GM18861 (cell line): ENCODE measurements at regions not wholly inside any gene's neighbourhood (a gene's known extent, or its start where the extent isn't known, plus 50 kb on each side); places are given as distances from the start of the nearest gene placed in this dataset.
"Not testable (repeated sequence)": the region's sequence is repeated elsewhere in the genome, so short reads cannot be mapped to it uniquely, and the experiment has no call there.

Experiments
- ATAC-seq: cut with Tn5 transposase; IDR thresholded peaks from one replicate; pipeline ENCODE4 v1.9.1; 2021; ENCODE audit not compliant: unreplicated experiment

DNA sequence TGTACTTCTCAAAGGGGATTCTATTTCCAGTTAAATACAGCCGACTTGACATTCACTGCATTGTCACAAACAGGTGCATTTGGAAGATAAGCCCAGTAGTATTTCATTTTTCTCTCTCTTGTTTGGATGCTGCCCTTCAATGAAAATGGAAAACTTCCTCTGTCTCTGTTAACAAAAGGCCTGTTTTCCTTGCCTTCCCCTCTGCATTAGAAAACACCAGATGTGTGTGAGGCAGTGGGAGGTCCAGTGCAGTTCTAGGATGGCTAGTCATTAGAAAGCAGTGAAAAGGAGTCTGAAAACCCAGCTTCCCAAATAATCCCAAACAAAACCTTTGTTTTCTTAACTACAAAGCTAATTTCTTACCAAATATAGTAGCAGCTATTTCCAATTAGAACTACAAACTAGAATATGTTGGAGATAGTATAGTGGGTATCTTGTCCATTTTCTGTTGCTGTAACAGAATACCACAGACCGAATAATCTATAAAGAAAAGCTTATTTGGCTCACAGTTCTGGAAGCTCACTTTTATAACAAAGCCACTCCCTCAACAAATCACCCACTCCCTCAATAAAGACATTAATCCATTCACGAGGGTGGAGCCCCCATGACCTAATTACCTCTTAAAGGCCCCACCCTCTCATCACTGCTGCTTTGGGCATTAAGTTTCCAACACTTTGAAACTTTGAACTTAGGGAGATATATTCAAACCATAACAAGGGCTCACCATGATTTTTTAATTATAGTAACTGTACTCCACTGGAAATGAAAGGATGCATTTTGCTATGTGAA is 452.1 kb upstream of the RPS6KA3 start:
- ATAC-seq, result no peak

DNA sequence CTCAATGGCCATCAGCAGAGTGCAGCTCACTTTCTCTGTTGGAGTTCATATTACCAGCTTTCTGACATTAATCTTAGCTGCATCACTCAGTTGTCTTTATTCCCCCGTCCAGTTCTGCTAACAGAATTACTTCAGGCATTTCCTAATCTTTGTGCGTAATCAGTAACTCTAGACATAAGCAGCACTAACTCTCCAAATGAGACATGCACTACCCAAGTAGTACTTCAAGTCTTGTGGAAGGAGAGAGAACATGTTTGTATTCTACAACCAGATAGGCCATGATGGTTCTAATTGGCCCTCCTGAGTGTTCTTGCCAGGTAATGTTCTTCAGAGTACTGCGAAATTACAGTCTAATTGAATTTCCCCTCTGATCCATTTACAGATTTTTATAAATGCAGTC is 448.5 kb upstream of the RPS6KA3 start:
- no peak for ATAC-seq

DNA sequence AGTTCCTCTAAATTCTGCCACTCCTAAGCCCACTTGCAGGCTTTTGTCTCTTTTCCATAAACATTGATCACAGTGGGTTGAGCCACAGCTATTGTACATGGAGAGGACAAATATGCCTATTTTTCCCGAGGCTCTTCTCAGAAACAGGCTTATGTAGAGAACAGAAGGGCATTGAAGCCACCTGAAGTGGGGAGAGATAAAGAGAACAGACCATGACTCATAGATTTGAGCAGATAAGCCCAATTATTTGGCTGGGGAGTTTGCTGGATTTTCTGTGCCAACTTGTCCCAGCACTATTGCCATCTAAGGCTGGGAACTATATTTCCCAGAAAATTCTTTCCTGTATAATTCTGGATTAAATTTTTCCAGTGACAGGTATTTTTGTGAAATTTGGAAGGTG is 446.1 kb upstream of the RPS6KA3 start:
- ATAC-seq, result no peak

DNA sequence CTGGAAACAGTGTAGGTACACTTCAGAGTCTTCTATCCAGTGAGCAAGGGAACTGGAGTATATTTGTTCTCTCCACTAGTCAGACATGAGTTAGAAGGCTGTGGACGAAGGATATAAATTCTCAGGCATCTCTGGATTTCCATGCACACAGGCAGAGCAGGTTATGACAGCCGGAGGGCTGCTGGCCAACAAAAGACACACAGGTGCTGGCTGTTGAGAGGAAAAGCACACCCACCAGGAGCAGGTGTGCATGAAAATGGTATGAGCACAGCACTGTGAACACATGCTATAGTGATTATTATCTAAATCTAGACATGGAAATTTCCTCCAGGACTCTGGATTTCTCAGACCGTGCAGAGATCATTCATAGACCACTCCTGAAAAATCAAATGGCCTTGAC is 444.7 kb upstream of the RPS6KA3 start:
- ATAC-seq, result no peak

DNA sequence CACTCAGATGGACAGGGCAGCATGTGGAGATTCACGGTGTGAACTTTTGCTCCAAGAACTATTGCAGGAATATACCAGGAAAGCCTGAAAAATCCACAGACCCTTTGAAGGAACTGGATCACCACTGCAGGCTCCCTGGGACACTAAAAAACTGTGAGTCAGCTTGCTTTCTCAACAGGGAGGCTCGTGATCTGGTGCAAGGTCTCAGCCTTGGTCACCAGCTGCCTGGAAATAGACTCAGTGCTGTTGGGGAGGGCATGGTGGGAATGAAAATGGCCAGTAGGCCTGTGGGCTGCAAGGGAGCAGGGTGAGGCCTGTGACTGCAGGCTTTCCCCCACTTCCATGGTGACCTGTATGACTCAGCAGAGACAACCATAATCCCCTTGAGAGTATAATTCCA is 426.4 kb upstream of the RPS6KA3 start:
- no peak for ATAC-seq

DNA sequence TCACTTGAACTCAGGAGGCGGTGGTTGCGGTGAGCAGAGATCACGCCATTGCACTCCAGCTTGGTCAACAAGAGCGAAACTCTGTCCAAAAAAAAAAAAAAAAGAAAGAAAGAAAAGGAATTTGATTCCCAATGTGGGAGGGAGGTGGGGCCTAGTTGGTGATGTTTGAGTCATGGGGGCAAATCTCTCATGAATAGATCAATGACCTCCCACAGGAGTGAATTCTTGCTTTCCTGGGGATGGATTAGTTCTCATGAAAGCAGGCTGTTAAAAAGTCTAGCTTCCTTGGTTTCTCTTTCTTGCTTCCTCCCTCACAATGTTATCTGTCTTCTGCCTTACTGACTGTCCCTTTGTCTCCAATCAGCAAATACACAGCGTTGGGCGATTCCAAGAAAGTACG is 419.5 kb upstream of the RPS6KA3 start:
- no peak for ATAC-seq

DNA sequence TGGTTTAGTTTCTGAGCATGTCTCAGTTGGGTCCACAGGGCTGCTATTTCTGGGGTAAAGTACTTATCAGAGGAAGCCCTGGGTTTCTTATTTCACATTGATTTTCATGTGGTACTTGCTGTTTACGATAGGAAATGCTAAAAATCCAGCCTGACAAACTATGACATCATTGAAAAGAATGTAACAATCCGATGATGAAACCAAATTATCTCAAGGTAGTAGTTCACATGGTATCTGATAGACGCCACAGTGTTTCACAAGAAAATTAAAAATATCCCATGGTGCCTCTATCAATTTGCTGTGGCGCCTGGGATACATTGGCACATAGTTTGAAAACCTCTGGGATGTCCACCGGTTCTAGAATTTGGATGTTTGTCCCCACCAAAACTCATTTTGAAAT is 418.9 kb upstream of the RPS6KA3 start:
- no peak for ATAC-seq

DNA sequence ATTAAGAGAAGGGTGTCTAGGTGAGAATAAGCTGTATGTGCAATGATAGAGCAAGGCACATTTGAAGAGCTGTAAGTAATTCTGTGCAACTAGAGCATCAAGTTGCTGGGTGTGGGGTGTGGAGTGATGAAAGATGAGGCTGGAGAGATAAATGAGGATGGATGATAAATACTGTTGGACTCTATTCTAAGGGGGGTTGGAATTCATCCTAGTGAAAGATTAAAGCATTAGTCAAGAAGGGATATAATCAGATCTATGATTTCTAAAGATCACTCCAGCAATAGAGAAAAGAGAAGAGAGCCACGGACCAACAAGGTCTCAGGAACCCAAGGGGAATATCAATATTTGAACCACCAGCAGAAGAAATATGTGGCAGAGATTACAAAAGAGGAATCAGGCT is 415.0 kb upstream of the RPS6KA3 start:
- ATAC-seq, result no peak

DNA sequence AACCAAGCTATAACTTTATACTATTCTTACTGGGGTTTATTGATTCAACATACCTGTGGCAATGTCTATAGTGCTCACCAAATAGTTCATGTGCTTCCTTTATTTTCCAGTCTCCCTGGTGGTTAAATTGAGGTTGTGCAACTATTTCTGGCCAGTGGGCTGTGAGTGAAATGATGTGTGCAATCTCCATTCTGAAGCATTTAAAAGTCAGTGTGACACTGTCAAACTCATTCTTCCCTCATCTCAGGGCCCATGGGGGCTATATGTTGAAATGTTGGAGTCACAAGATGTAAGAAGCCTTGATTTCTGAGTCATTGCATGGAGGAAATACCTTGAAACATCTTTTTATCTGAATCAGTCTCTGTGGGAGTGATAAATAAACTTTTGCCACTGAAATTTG is 414.3 kb upstream of the RPS6KA3 start:
- no peak for ATAC-seq

DNA sequence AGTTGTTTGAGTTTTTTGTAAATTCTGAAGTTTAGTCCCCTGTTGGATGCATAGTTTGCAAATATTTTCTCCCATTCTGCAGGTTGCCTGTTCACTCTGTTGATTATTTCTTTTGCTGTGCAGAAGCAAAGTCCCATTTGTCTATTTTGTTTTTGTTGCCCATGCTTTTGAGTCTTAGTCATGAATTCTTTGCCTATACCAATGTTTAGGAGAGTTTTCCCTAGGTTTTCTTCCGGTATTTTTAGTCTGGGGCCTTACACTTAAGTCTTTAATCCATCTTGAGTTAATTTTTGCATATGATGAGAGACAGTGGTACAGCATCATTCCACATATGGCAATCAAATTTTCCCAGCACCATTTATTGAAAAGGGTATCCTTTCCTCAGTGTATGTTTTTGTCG is 405.8 kb upstream of the RPS6KA3 start:
- ATAC-seq, result no peak

DNA sequence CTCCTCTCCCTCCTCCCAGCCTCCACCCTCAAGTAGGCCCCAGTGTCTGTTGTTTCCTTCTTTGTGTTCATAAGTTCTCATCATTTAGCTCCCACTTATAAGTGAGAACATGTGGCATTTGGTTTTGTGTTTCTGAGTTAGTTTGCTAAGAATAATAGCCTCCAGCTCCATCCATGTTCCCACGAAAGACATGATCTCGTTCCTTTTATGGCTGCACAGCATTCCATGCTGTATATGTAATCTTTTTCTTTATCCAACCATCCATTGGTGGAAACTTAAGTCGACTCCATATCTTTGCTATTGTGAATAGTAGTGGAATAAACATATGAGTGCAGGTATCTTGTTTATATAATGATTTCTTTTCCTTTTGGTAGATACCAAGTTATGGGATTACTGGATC is 405.0 kb upstream of the RPS6KA3 start:
- ATAC-seq, result not testable (repeated sequence)

DNA sequence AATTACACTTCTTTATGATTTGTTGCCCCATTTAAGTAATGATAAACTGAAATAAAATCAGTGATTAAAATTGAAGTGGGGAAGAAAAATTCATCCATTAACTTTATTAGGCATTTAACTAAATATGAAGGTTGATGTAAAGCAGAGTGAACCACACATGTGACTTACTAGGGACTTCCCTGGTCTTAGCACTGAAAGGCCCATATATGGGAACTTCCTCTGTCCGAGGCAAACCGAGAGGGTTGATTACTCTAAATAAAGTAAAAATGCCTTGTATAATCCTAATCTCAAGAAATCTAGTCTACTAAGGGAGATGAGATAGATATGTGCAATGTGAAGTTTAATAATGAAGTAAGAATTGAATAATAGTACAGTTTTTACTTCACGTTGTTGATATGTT is 403.9 kb upstream of the RPS6KA3 start:
- ATAC-seq, result no peak

DNA sequence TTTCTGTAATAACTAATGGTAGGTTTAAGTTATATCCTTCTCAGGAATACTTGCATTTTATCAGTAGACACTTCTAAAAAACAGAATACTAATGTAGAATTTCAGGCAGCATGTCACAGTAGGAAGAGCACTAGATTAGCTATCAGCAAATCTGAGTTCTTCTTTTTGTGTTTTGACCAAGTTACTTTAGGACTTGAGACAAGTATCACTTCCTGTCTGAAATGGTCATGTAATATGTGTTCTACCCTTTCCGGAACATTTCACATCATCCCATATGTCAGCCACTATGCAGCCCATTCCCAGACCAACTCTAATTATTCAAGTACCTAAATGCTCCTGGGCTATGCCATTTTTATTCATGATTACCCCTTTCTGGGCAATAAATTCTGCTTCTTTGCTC is 401.8 kb upstream of the RPS6KA3 start:
- ATAC-seq, result no peak

DNA sequence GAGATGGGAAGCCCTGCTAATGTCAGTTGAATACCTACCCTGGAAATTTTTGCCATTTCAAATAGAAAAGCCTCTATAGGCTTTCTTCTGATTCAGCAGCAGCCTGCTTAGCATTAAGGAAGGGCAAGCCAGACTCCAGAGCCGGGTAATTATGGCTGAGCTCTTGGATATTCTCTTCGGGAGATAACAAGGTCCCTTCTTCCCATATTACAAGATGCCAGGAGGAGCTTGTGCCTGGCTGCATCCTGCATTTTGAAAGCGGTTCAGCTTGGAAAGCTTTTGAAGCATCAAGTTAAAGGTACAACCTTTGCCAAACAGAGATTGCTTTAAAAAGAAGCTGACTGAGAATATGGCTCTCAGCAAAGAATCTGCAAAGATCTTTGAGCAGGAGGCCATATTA is 399.6 kb upstream of the RPS6KA3 start:
- ATAC-seq, result no peak

DNA sequence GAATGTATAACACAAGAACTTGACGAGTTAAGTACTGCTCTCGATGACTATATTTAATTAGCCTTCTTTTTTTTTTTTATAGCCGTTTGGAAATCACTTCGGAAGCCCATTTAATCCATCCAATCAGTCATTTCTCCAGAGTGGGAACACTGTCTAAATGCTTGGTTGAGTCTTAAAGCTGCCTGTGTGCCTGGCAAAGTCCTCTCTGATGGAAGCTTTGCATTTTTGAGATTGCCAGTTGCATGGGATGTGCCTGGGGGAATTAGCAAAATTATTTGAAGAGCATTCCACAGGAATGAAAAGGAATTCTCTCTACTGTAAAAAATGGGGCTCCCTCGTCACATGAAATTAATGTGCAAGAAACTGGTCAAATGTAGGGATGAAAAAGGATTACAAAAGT is 398.8 kb upstream of the RPS6KA3 start:
- no peak for ATAC-seq

DNA sequence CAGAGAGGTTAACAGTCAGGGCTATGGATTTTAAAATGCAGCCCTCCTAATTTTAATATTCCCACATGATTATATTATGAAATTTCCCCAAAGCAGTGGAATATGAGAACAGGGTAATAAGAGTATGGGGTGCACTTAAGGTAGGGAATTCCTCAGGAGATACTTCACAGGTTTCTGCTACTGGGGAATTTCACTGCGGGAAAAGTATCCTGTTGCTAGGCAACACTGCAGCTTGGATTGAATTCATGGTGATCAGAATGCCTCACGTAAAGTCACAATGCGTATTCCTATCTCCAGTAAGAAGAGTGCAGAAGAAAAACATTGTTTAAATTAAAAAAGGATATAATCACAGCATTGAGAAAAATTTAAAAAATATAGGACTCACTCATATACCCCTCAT is 398.1 kb upstream of the RPS6KA3 start:
- no peak for ATAC-seq

DNA sequence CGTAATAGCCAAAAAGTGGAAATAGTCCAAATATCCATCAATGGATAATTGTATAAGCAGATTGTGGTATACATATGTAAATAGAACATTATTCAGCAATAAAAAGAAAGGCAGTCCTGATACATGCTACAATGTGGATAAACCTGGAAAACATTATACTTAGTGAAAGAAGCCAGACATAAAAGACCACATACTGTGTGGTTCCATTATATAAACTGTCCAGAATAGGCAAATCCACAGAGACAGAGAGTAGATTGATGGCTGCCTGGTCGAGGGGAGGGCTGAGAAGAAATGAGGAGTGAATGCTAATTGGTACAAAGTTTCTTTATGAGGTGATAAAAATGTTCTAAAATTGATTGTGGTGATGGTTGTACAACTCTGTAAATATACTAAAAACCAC is 397.4 kb upstream of the RPS6KA3 start:
- ATAC-seq, result no peak

DNA sequence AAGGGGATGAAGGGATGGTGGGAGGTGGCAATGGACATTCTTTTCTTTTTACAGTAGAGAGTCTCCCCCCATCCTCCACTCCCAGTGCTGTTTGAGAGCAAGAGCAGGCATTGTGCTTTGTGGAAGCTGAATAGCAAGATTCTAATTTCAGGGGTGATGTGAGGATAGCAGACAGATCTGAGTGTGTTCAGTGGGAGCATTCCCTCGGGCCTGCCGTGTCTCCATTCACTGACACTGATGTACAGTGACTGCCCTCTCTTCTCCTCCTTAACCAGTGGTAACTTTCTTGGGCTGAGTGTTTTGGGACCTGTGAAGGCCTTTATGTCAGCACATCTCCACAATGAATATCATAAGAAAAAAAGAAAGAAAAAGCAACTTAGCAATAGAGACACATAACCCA is 396.6 kb upstream of the RPS6KA3 start:
- ATAC-seq, result no peak

DNA sequence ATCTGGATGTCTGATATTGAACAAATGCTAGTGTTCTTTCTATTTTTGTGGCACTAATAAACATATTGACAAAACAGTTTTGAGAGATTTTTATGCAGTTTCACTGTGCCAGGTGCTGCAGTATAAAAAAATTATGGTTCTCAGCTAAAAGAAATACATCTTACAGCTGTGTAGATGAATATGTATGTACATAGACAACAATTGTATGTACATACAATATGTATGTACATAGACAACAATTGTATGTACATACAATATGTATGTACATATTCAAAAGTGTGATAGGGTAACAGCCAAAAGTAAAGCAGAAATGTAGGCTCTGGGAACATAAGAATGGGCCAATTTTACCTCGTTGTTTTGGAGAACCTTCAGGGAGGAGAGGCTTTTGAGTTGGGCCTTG is 390.0 kb upstream of the RPS6KA3 start:
- ATAC-seq, result no peak

DNA sequence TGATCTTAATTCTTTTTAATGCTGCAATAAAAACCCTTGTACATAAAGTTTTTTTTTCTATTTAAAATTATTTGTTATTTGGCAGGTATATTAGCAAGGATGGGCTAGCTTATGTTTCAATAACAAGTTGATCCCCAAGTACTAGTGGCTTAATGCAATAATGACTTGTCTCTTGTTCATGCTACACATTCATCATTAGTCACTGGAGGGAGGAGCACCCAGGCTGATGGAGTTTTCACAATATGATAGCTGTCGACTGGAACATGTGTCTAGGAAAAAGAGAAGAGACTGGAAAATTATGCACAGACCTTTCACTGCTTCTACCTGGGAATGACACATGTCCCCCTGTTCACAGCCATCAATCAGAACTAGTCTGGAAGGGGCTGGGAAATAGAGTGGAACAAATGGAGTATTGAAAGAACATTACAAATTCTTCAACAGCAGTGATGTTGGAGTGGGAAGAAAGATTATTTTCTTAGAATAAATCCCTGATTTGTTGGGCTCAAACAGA is 387.9 kb upstream of the RPS6KA3 start:
- ATAC-seq, result no peak

DNA sequence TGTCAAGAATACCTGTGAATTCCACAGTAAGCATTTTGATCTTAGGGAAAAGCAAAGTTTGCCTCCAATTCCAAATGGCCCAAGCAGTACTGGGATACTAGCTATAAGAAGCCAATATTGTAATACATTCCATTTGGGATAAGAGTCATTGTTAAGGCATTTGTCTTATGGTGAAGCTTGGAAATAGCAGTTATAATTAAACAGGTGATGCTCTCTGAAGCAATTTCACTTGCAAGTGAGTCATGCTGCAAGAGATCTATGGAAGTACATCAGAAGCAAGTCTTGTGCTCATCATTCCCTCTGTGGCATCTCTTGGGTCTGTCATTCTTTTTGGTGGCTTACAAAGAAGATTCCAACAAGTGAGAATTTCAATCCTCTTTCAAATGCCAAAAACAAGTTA is 386.4 kb upstream of the RPS6KA3 start:
- no peak for ATAC-seq

DNA sequence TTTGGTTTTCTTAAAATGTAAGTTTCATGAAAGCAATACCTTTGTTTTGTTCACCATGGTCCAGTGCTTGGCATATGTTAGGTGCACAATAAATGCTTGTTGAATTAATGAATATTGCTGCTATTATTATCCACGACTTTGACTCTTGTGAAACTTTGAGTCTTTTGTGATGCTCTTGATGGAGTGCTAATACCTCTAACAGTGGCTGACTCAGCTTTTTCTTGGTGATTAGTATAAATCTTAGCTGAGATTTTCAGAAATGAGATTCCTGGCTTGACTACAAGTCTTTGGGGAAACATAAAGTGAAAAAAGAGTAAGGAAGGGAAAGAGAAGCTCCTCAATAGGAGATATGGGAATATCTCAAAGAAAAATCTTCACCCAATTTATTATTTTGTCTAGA is 375.2 kb upstream of the RPS6KA3 start:
- ATAC-seq, result no peak

DNA sequence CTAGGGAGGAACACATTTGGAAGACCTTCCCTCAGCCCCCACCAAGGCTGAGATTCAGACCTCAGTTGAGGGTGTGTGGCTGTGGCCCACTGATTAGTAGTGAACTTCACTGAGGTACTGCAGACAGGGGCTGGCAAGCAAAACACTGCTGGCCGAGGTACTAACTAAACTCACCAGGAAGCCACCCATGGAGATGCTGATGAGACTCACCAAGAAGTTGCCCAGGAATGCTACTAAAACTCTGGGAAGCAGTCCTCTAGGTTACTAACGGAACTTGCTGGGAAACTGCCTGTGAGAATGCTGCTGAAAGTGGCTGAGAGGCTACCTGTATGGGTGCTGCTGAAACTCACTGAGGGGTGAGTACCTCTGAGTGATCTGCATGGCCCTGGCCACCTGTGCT is 372.4 kb upstream of the RPS6KA3 start:
- ATAC-seq, result no peak
